GM23338 (cell line): ENCODE measurements at regions not wholly inside any gene's neighbourhood (a gene's known extent, or its start where the extent isn't known, plus 50 kb on each side); places are given as distances from the start of the nearest gene placed in this dataset.

ENCODE experiments used
- ATAC-seq: fragments of 200-7000 bp; cut with Tn5 transposase; 3 replicates; pipeline ENCODE4 v1.9.1; 2020
- DNase-seq: peaks from one replicate; pipeline ENCODE4 v3.0.0-alpha.2; 2015; ENCODE audit warnings: low spot score
- H2AFZ ChIP-seq: fragments of 200-600 bp; sonication (generic); 2 replicates; pipeline ENCODE4 v1.8.0; 2016; ENCODE audit warnings: antibody characterized with exemption, mild to moderate bottlenecking, moderate library complexity
- H3F3A ChIP-seq: fragments of 200-600 bp; sonication (generic); replicated peaks from 2 replicates; pipeline ENCODE4 v1.8.0; 2017; ENCODE audit warnings: antibody characterized with exemption, mixed run types, low read depth
- H3K27ac ChIP-seq: fragments of 200-600 bp; sonication (generic); 2 replicates; pipeline ENCODE4 v1.6.1; 2016; ENCODE audit warnings: low read depth
- H3K27me3 ChIP-seq: fragments of 200-600 bp; sonication (generic); 2 replicates; pipeline ENCODE4 v1.8.0; 2016; ENCODE audit warnings: mild to moderate bottlenecking, mixed run types, moderate library complexity; ENCODE audit not compliant: insufficient read depth
- H3K36me3 ChIP-seq: fragments of 200-600 bp; sonication (generic); 2 replicates; pipeline ENCODE4 v1.8.0; 2016; ENCODE audit warnings: mild to moderate bottlenecking; ENCODE audit not compliant: insufficient read depth
- H3K4me1 ChIP-seq: fragments of 200-600 bp; sonication (generic); 2 replicates; pipeline ENCODE4 v1.8.0; 2016; ENCODE audit warnings: mild to moderate bottlenecking, moderate library complexity; ENCODE audit not compliant: insufficient read depth
- H3K4me2 ChIP-seq: fragments of 200-600 bp; sonication (generic); 2 replicates; pipeline ENCODE4 v1.7.1; 2017; ENCODE audit warnings: mixed run types
- H3K4me3 ChIP-seq: fragments of 200-600 bp; sonication (generic); 2 replicates; pipeline ENCODE4 v1.6.1; 2016; ENCODE audit warnings: mixed run types
- H3K79me2 ChIP-seq: fragments of 200-600 bp; sonication (generic); replicated peaks from 2 replicates; pipeline ENCODE4 v1.8.0; 2017; ENCODE audit warnings: mild to moderate bottlenecking; ENCODE audit not compliant: insufficient read depth
- H3K9me2 ChIP-seq: fragments of 200-600 bp; sonication (generic); 2 replicates; pipeline ENCODE4 v1.8.0; 2017; ENCODE audit not compliant: insufficient read depth
- H4K20me1 ChIP-seq: fragments of 200-600 bp; sonication (generic); replicated peaks from 2 replicates; pipeline ENCODE4 v1.8.0; 2017; ENCODE audit warnings: mild to moderate bottlenecking; ENCODE audit not compliant: insufficient read depth
- H3K27ac Mint-ChIP-seq: 2 replicates; pipeline ENCODE4 v1.8.0; 2020; ENCODE audit warnings: inconsistent platforms, mild to moderate bottlenecking, moderate library complexity, mixed read lengths
- H3K27me3 Mint-ChIP-seq: 3 replicates; pipeline ENCODE4 v1.8.0; 2022; ENCODE audit warnings: low read depth, mild to moderate bottlenecking, moderate library complexity, mixed read lengths, inconsistent platforms; ENCODE audit not compliant: insufficient read depth, poor library complexity
- H3K36me3 Mint-ChIP-seq: 3 replicates; pipeline ENCODE4 v1.8.0; 2021; ENCODE audit warnings: low read depth, mild to moderate bottlenecking, inconsistent platforms, moderate library complexity, mixed read lengths
- H3K4me1 Mint-ChIP-seq: 3 replicates; pipeline ENCODE4 v1.8.0; 2020; ENCODE audit warnings: mild to moderate bottlenecking, inconsistent platforms, mixed read lengths
- H3K4me3 Mint-ChIP-seq: 3 replicates; pipeline ENCODE4 v1.8.0; 2021; ENCODE audit warnings: moderate library complexity, mild to moderate bottlenecking, inconsistent platforms, mixed read lengths
- H3K9me3 Mint-ChIP-seq: 3 replicates; pipeline ENCODE4 v1.8.0; 2020; ENCODE audit warnings: moderate library complexity, mild to moderate bottlenecking, inconsistent platforms, mixed read lengths
- CREB1 ChIP-seq: fragments of 250-450 bp; sonication (Bioruptor Pico); IDR thresholded peaks from 2 replicates; pipeline ENCODE4 v1.5.0; 2020; ENCODE audit warnings: low read depth, mild to moderate bottlenecking, moderate library complexity
- CTCF ChIP-seq, 2 experiments: fragments of 200-600 bp in 1 of 2; sonication (generic) in 1 of 2; conservative IDR thresholded peaks; 2 replicates each; pipeline versions ENCODE4 v1.5.1 to v1.6.1; 2016 to 2017; ENCODE audit warnings: antibody characterized with exemption in 2 of 2, low read depth in 2 of 2, mild to moderate bottlenecking in 2 of 2, moderate library complexity in 1 of 2
- ETS1 ChIP-seq: IDR thresholded peaks from 2 replicates; pipeline ENCODE4 v1.6.1; 2016; ENCODE audit warnings: antibody characterized with exemption
- EZH2phosphoT487 ChIP-seq: fragments of 200-600 bp; sonication (generic); IDR thresholded peaks from one replicate; pipeline ENCODE4 v1.8.1; 2018; ENCODE audit warnings: antibody characterized with exemption; ENCODE audit not compliant: unreplicated experiment
- NANOG ChIP-seq: IDR thresholded peaks from 2 replicates; pipeline ENCODE4 v1.6.1; 2016; ENCODE audit warnings: antibody characterized with exemption, borderline replicate concordance
- POLR2AphosphoS5 ChIP-seq: IDR thresholded peaks from 2 replicates; pipeline ENCODE4 v1.6.1; 2016; ENCODE audit warnings: antibody characterized with exemption, low read depth
- REST ChIP-seq: IDR thresholded peaks from one replicate; pipeline ENCODE4 v1.6.1; 2018; ENCODE audit warnings: antibody characterized with exemption; ENCODE audit not compliant: unreplicated experiment
- ZNF114 ChIP-seq: fragments of 250-450 bp; sonication (Bioruptor Pico); IDR thresholded peaks from 2 replicates; pipeline ENCODE4 v1.5.0; 2020; ENCODE audit warnings: mild to moderate bottlenecking, moderate library complexity
- ZNF331 ChIP-seq: fragments of 250-450 bp; sonication (Bioruptor Pico); IDR thresholded peaks from 2 replicates; pipeline ENCODE4 v1.5.0; 2020; ENCODE audit warnings: low read depth, mild to moderate bottlenecking, moderate library complexity

- TF ChIP-seq CTCF (conservative IDR thresholded peaks at IDR 0.05; ENCODE audit: low read depth in 2 of 2) (no peak), REST (no peak), POLR2AphosphoS5 (no peak), ZNF114 (CRISPR knock-in tag) (no peak)
These were observed 129.4 kb upstream of the OTOS start (continued) for GRCh38 chr2:240269886-240270285.

- peaks cover 4% of the 10 kb centered on the region for H3K27me3 Mint-ChIP-seq
- Histone ChIP-seq H3K36me3 (no peaks in the 10 kb centered on the region), H3F3A (no peaks in the 10 kb centered on the region), H3K27ac (no peak overlapping the region), H3K4me1 (no peaks in the 10 kb centered on the region), H4K20me1 (no peaks in the 10 kb centered on the region), H3K79me2 (no peaks in the 10 kb centered on the region), H2AFZ (no peak overlapping the region), H3K4me2 (no peak overlapping the region), H3K27me3 (no peaks in the 10 kb centered on the region), H3K4me3 (no peak overlapping the region), H3K9me2 (no peaks in the 10 kb centered on the region)
- H3K4me3 Mint-ChIP-seq = no peak overlapping the region
- no peak for ATAC-seq
- H3K36me3 Mint-ChIP-seq = peaks cover 7% of the 10 kb centered on the region; the same call in 2 of the 3 replicates
- H3K27ac Mint-ChIP-seq = no peak overlapping the region
- DNase-seq = no peak
- H3K9me3 Mint-ChIP-seq = peaks cover 54% of the 10 kb centered on the region
- no peaks in the 10 kb centered on the region for H3K4me1 Mint-ChIP-seq
- TF ChIP-seq CTCF (conservative IDR thresholded peaks at IDR 0.05; ENCODE audit: low read depth in 2 of 2) (no peak), EZH2phosphoT487 (no peak), NANOG (no peak), ZNF331 (CRISPR knock-in tag) (no peak), POLR2AphosphoS5 (no peak), ETS1 (no peak), CREB1 (CRISPR knock-in tag) (no peak), REST (no peak)
These were observed 131.4 kb upstream of the OTOS start for GRCh38 chr2:240271716-240272341.
